CD4-positive, CD25-positive, alpha-beta regulatory T cell (primary cell): ENCODE measurements at regions not wholly inside any gene's neighbourhood (a gene's known extent, or its start where the extent isn't known, plus 50 kb on each side); places are given as distances from the start of the nearest gene placed in this dataset.

Experiments used
- ATAC-seq, 2 donors: fragments of 150-1000 bp; cut with Tn5 transposase; one replicate each; pipeline ENCODE4 v1.10.0; 2021; ENCODE audit warnings: low read depth in 2 of 2, moderate number of reproducible peaks in 2 of 2, moderate library complexity in 1 of 2
- DNase-seq, 3 donors: peaks; one replicate each; pipeline versions ENCODE4 v3.0.0 to v3.0.0-alpha.2; 2012 to 2022; ENCODE audit warnings: mixed read lengths in 1 of 3
- H3K27ac ChIP-seq: one replicate; pipeline ENCODE4 v1.7.0; 2013; ENCODE audit warnings: mild to moderate bottlenecking, low read length; ENCODE audit not compliant: insufficient read depth, poor library complexity, severe bottlenecking
- H3K27me3 ChIP-seq: one replicate; pipeline ENCODE4 v1.7.0; 2013; ENCODE audit warnings: low read length; ENCODE audit not compliant: control insufficient read depth, insufficient read depth
- H3K36me3 ChIP-seq: one replicate; pipeline ENCODE4 v1.7.0; 2013; ENCODE audit warnings: mild to moderate bottlenecking, low read length, moderate library complexity; ENCODE audit not compliant: control insufficient read depth, insufficient read depth
- H3K4me1 ChIP-seq: 2 replicates; pipeline ENCODE4 v1.7.0; 2013; ENCODE audit warnings: mild to moderate bottlenecking, low read length; ENCODE audit not compliant: insufficient read depth, control insufficient read depth, poor library complexity, severe bottlenecking
- H3K4me3 ChIP-seq: one replicate; pipeline ENCODE4 v1.7.0; 2013; ENCODE audit warnings: low read depth, mild to moderate bottlenecking, low read length, moderate library complexity
- H3K9me3 ChIP-seq, 2 experiments: 1 replicate in 1 of 2; 2 replicates in 1 of 2; pipeline ENCODE4 v1.7.0; 2013; ENCODE audit warnings: low read length in 2 of 2, mild to moderate bottlenecking in 1 of 2, moderate library complexity in 1 of 2; ENCODE audit not compliant: control insufficient read depth in 2 of 2
- H3K27ac Mint-ChIP-seq, 3 donors: one replicate each; pipeline ENCODE4 v1.8.0; 2020 to 2022; ENCODE audit warnings: mild to moderate bottlenecking in 3 of 3, mixed read lengths in 3 of 3, moderate library complexity in 2 of 3
- H3K27me3 Mint-ChIP-seq: one replicate; pipeline ENCODE4 v1.8.0; 2022; ENCODE audit warnings: mild to moderate bottlenecking, mixed read lengths
- H3K36me3 Mint-ChIP-seq: one replicate; pipeline ENCODE4 v1.8.0; 2020; ENCODE audit warnings: mixed read lengths
- H3K4me1 Mint-ChIP-seq, 4 donors: one replicate each; pipeline ENCODE4 v1.8.0; 2020 to 2022; ENCODE audit warnings: mixed read lengths in 4 of 4, mild to moderate bottlenecking in 1 of 4
- H3K4me3 Mint-ChIP-seq, 4 donors: one replicate each; pipeline ENCODE4 v1.8.0; 2020 to 2022; ENCODE audit warnings: mild to moderate bottlenecking in 4 of 4, mixed read lengths in 4 of 4, moderate library complexity in 3 of 4
- H3K9me3 Mint-ChIP-seq, 7 donors: one replicate each; pipeline ENCODE4 v1.8.0; 2020 to 2022; ENCODE audit warnings: mixed read lengths in 7 of 7, mild to moderate bottlenecking in 3 of 7, moderate library complexity in 2 of 7

GRCh38 chr6:119603501-119603900 lies 253.9 kb upstream of the MAN1A1 start:
- no peaks in the 10 kb centered on the region for H3K36me3 Mint-ChIP-seq

DNA sequence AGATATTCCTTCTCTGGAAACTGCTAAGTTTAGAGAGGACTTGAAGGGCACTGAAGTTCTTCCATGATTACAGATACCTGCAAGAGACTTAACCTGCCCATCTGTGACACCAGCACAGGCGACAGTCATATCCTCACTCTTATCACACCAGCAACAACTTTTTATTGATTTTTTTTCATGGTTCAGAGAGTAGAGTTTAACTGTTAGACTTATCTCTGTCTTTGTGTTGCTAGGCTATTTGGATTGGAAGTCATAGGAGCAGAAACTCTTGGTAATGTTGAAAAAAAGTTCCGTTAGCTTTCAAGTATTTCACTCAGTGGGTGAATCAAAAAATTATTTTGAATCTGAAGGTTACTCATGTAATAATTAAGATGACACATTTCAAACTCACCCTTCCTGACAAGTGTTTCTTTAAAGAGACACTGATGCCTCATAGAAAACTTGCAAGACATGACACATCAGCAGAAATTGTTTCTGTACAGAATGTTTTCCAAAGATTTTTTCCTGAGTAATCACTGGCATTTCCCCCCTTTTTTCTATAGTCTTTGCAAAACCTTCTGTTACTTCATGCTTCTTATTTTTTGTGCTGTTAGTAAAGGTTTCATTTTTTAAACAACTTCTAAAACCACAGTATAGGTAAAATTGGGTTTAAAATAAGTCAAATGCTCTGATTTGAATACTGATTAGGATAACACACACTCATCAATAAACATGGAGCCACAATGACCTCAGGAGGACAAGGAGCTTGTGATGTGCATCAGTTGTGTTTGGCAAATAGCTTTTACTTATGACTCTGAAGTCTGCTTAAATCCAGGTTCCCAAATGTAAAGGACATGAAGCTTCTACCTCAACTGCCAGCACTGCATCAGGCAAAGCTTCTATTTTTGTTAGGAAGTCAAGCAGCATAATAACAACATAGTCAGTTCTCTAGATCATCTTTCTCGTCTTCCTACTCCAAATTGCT lies 252.9 kb upstream of the MAN1A1 start:
- H3K4me3 ChIP-seq = no peak overlapping the region
- no peaks in the 10 kb centered on the region for H3K4me1 Mint-ChIP-seq

More at GRCh38 chr6:119603501-119603900, 253.9 kb upstream of the MAN1A1 start:
- Mint-ChIP-seq H3K27ac (no peak overlapping the region), H3K27me3 (no peaks in the 10 kb centered on the region), H3K4me3 (no peak overlapping the region), H3K4me1 (no peaks in the 10 kb centered on the region), H3K9me3 (peaks cover 0 to 3% (median 0%) of the 10 kb centered on the region in 7 donors)
- Histone ChIP-seq H3K27me3 (peaks cover 2% of the 10 kb centered on the region), H3K36me3 (no peaks in the 10 kb centered on the region), H3K4me1 (no peaks in the 10 kb centered on the region), H3K4me3 (no peak overlapping the region), H3K27ac (no peak overlapping the region), H3K9me3 (no peaks in the 10 kb centered on the region)
- DNase-seq (no peak), ATAC-seq (no peak)

GRCh38 chr6:119598883-119599282 lies 249.3 kb upstream of the MAN1A1 start:
- no peaks in the 10 kb centered on the region for H3K27me3 Mint-ChIP-seq
- Histone ChIP-seq H3K9me3 (no peaks in the 10 kb centered on the region), H3K4me3 (no peak overlapping the region), H3K4me1 (no peaks in the 10 kb centered on the region), H3K36me3 (no peaks in the 10 kb centered on the region), H3K27ac (no peak overlapping the region), H3K27me3 (peaks cover 2% of the 10 kb centered on the region)
- H3K4me3 Mint-ChIP-seq = no peak overlapping the region
- ATAC-seq (no peak), DNase-seq (no peak)
- no peaks in the 10 kb centered on the region for H3K4me1 Mint-ChIP-seq
- H3K9me3 Mint-ChIP-seq = no peaks in the 10 kb centered on the region
- no peak overlapping the region for H3K27ac Mint-ChIP-seq
- no peaks in the 10 kb centered on the region for H3K36me3 Mint-ChIP-seq

More for the DNA sequence above, 252.9 kb upstream of the MAN1A1 start:
- ATAC-seq (no peak), DNase-seq (no peak)
- H3K27ac Mint-ChIP-seq = no peak overlapping the region
- no peaks in the 10 kb centered on the region for H3K27me3 Mint-ChIP-seq
- H3K36me3 ChIP-seq = no peaks in the 10 kb centered on the region
- H3K4me3 Mint-ChIP-seq = no peak overlapping the region
- H3K9me3 Mint-ChIP-seq = peaks cover 0 to 3% (median 0%) of the 10 kb centered on the region in 7 donors
- no peak overlapping the region for H3K27ac ChIP-seq
- H3K4me1 ChIP-seq = no peaks in the 10 kb centered on the region
- H3K36me3 Mint-ChIP-seq = no peaks in the 10 kb centered on the region
- no peaks in the 10 kb centered on the region for H3K9me3 ChIP-seq
- peaks cover 2% of the 10 kb centered on the region for H3K27me3 ChIP-seq

DNA sequence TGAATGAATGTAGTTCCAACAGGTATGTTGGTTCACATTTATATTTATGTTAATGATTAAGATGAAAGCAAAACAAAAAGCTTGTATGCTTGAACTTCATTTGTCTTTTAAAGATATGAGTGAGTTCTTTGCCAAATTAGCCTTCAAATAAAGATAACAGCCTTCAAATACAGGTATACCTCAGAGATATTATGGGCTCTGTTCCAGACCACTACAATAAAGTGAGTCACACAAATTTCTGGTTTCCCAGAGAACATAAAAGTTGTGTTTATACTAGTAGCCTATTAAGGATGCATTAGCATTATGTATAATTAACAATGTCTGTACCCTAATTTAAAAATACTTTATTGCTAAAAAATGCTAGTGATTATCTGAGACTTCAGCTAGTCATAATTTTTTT lies 245.3 kb upstream of the MAN1A1 start:
- DNase-seq = no peak
- Histone ChIP-seq H3K27ac (no peak overlapping the region), H3K27me3 (peaks cover 2% of the 10 kb centered on the region), H3K4me3 (no peak overlapping the region), H3K36me3 (no peaks in the 10 kb centered on the region), H3K9me3 (no peaks in the 10 kb centered on the region), H3K4me1 (no peaks in the 10 kb centered on the region)
- H3K9me3 Mint-ChIP-seq = peaks cover 0 to 3% (median 0%) of the 10 kb centered on the region in 7 donors
- no peak overlapping the region for H3K27ac Mint-ChIP-seq
- no peak overlapping the region for H3K4me3 Mint-ChIP-seq
- no peaks in the 10 kb centered on the region for H3K4me1 Mint-ChIP-seq
- ATAC-seq = no peak
- H3K27me3 Mint-ChIP-seq = peaks cover 4% of the 10 kb centered on the region
- H3K36me3 Mint-ChIP-seq = no peaks in the 10 kb centered on the region

DNA sequence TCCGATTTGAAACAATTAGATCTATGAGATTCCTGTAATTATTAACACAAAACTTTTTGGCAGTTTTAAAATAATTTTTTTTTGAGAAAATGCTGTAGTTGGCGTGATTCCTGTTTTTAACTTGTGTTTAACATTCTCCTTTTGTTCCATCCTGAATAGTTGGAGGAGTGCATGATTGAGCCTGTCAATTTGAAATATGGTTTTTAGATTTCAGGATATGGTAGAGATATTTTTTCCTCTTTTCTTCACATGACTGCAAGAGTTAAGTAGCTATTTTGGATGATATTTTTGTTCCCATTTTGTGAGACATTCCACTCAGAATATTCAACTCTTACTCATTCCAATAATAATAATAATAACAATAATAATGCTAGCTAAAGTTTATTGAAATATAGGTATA lies 241.7 kb upstream of the MAN1A1 start:
- Mint-ChIP-seq H3K27ac (no peak overlapping the region), H3K9me3 (peaks cover 0 to 5% (median 0%) of the 10 kb centered on the region in 7 donors), H3K4me1 (no peaks in the 10 kb centered on the region), H3K36me3 (no peaks in the 10 kb centered on the region), H3K4me3 (no peak overlapping the region), H3K27me3 (peaks cover 4% of the 10 kb centered on the region)
- Histone ChIP-seq H3K36me3 (no peaks in the 10 kb centered on the region), H3K4me1 (no peaks in the 10 kb centered on the region), H3K27me3 (no peaks in the 10 kb centered on the region), H3K4me3 (no peak overlapping the region), H3K27ac (no peak overlapping the region), H3K9me3 (no peaks in the 10 kb centered on the region)
- DNase-seq (no peak), ATAC-seq (no peak)

DNA sequence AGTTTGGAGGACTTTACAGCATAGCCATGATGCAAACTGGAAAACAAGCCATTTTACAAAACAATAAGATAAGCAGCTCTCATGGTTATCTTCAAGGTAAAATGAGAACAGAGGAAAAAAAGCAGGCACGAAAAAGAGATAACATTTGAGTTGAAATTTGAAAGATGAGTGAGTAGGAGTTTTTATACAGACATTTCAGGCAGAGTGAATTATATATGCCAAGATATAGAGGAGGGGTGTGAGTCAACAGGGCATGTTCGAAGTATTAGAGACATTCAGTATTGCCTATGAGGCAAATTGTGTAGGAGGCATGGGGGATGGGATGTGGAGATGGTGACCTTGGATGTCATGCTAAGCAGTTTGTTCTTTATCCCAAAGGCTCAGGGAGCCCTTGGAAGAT lies 240.5 kb upstream of the MAN1A1 start:
- no peaks in the 10 kb centered on the region for H3K27me3 ChIP-seq
- Mint-ChIP-seq H3K4me1 (no peaks in the 10 kb centered on the region), H3K27me3 (peaks cover 4% of the 10 kb centered on the region), H3K27ac (no peak overlapping the region), H3K9me3 (peaks cover 0 to 5% (median 0%) of the 10 kb centered on the region in 7 donors), H3K36me3 (no peaks in the 10 kb centered on the region), H3K4me3 (no peak overlapping the region)
- H3K9me3 ChIP-seq = no peaks in the 10 kb centered on the region
- no peaks in the 10 kb centered on the region for H3K36me3 ChIP-seq
- no peak overlapping the region for H3K27ac ChIP-seq
- H3K4me1 ChIP-seq = no peaks in the 10 kb centered on the region
- no peak for DNase-seq
- no peak for ATAC-seq
- no peak overlapping the region for H3K4me3 ChIP-seq

DNA sequence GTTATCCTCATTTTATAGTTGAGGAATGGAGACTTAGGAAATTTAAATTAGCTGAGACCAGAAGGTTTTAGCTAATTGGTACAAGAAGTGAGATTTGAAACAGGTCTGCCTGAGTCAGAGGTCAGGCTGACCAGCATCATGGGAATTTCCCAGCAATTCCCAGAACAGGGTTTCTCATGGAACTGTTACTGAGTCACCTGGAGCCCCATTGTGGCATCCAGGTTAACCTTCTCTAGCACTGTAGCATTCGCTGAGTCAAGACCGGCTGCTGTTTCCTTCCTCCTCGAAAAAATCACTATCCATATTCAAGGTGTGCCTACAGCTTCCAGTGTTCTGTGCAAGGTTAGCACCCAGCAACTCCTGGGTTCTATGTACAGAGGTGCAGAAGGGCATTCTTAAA lies 238.0 kb upstream of the MAN1A1 start:
- Histone ChIP-seq H3K27ac (no peak overlapping the region), H3K4me3 (no peak overlapping the region), H3K9me3 (no peaks in the 10 kb centered on the region), H3K4me1 (no peaks in the 10 kb centered on the region), H3K36me3 (no peaks in the 10 kb centered on the region), H3K27me3 (no peaks in the 10 kb centered on the region)
- H3K4me3 Mint-ChIP-seq = no peak overlapping the region
- no peaks in the 10 kb centered on the region for H3K4me1 Mint-ChIP-seq
- H3K36me3 Mint-ChIP-seq = no peaks in the 10 kb centered on the region
- no peak overlapping the region for H3K27ac Mint-ChIP-seq
- H3K27me3 Mint-ChIP-seq = peaks cover 4% of the 10 kb centered on the region
- DNase-seq (no peak), ATAC-seq (no peak)
- H3K9me3 Mint-ChIP-seq = peaks cover 0 to 5% (median 0%) of the 10 kb centered on the region in 7 donors
